Panc1 (cell line): ENCODE measurements at regions not wholly inside any gene's neighbourhood (a gene's known extent, or its start where the extent isn't known, plus 50 kb on each side); places are given as distances from the start of the nearest gene placed in this dataset.

Experiments
- POLR2AphosphoS5 ChIP-seq: IDR thresholded peaks from 2 replicates; pipeline ENCODE4 v1.6.1; 2012; ENCODE audit warnings: mild to moderate bottlenecking, low read depth, low read length, moderate library complexity
- SIN3A ChIP-seq: IDR thresholded peaks from 2 replicates; pipeline ENCODE4 v1.6.1; 2012; ENCODE audit warnings: low read depth, mild to moderate bottlenecking, low read length, moderate library complexity, borderline replicate concordance; ENCODE audit not compliant: insufficient read depth
- TF ChIP-seq, protein P1 (sequence below): fragments of 450-650 bp; IDR thresholded peaks from 2 replicates; pipeline ENCODE4 v1.5.1; 2017; ENCODE audit warnings: mild to moderate bottlenecking
- TF ChIP-seq, protein P2 (sequence below), 2 experiments: IDR thresholded peaks; 2 replicates each; pipeline ENCODE4 v1.6.1; 2011 to 2012; ENCODE audit warnings: low read depth in 2 of 2, control low read depth in 1 of 2, low read length in 1 of 2, mild to moderate bottlenecking in 1 of 2, moderate library complexity in 1 of 2; ENCODE audit not compliant: insufficient read depth in 1 of 2

DNA sequence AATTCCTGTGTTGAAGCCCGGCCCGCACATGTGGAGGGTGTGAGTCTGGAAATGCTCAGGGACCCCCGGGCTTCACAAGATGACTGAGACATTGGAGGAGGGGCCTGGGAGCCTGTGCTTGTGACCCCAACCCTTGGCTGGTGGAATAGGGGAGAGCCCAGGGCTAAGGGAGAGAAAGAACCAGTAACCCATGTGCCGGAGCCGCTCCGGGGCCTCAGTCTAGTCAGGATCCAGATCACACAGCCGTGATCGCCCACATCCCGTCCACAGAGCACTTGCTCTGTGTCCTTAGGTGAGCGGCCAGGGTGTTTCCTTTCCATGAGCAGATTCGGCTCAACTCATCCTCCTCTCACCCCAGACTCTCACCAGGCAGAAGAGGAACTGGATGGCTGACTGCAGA lies 152.3 kb upstream of the RPS6KA2 start:
- TF ChIP-seq, protein P1, sequence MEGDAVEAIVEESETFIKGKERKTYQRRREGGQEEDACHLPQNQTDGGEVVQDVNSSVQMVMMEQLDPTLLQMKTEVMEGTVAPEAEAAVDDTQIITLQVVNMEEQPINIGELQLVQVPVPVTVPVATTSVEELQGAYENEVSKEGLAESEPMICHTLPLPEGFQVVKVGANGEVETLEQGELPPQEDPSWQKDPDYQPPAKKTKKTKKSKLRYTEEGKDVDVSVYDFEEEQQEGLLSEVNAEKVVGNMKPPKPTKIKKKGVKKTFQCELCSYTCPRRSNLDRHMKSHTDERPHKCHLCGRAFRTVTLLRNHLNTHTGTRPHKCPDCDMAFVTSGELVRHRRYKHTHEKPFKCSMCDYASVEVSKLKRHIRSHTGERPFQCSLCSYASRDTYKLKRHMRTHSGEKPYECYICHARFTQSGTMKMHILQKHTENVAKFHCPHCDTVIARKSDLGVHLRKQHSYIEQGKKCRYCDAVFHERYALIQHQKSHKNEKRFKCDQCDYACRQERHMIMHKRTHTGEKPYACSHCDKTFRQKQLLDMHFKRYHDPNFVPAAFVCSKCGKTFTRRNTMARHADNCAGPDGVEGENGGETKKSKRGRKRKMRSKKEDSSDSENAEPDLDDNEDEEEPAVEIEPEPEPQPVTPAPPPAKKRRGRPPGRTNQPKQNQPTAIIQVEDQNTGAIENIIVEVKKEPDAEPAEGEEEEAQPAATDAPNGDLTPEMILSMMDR = no peak
- TF ChIP-seq SIN3A = no peak
- no peak for TF ChIP-seq POLR2AphosphoS5
- TF ChIP-seq, protein P2, sequence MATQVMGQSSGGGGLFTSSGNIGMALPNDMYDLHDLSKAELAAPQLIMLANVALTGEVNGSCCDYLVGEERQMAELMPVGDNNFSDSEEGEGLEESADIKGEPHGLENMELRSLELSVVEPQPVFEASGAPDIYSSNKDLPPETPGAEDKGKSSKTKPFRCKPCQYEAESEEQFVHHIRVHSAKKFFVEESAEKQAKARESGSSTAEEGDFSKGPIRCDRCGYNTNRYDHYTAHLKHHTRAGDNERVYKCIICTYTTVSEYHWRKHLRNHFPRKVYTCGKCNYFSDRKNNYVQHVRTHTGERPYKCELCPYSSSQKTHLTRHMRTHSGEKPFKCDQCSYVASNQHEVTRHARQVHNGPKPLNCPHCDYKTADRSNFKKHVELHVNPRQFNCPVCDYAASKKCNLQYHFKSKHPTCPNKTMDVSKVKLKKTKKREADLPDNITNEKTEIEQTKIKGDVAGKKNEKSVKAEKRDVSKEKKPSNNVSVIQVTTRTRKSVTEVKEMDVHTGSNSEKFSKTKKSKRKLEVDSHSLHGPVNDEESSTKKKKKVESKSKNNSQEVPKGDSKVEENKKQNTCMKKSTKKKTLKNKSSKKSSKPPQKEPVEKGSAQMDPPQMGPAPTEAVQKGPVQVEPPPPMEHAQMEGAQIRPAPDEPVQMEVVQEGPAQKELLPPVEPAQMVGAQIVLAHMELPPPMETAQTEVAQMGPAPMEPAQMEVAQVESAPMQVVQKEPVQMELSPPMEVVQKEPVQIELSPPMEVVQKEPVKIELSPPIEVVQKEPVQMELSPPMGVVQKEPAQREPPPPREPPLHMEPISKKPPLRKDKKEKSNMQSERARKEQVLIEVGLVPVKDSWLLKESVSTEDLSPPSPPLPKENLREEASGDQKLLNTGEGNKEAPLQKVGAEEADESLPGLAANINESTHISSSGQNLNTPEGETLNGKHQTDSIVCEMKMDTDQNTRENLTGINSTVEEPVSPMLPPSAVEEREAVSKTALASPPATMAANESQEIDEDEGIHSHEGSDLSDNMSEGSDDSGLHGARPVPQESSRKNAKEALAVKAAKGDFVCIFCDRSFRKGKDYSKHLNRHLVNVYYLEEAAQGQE (IDR thresholded peaks at IDR 0.05; ENCODE audit: insufficient read depth in 1 of 2, low read depth in 2 of 2, low read length in 1 of 2) = no peak
